HG03558 (cell line): ENCODE measurements at regions not wholly inside any gene's neighbourhood (a gene's known extent, or its start where the extent isn't known, plus 50 kb on each side); places are given as distances from the start of the nearest gene placed in this dataset.
"Not testable (repeated sequence)": the region's sequence is repeated elsewhere in the genome, so short reads cannot be mapped to it uniquely, and the experiment has no call there.

Source experiments
- ATAC-seq: cut with Tn5 transposase; IDR thresholded peaks from one replicate; pipeline ENCODE4 v1.9.1; 2021; ENCODE audit warnings: moderate number of reproducible peaks; ENCODE audit not compliant: unreplicated experiment; ENCODE audit errors: extremely low read depth

- not testable (repeated sequence) for ATAC-seq
Observed at GRCh38 chr4:19470001-19470400, 781.7 kb upstream of the SLIT2 start.

- no peak for ATAC-seq
Observed at GRCh38 chr4:19462117-19462516, 789.6 kb upstream of the SLIT2 start.

GRCh38 chr4:19455850-19456602, 795.7 kb upstream of the SLIT2 start:
- ATAC-seq: no peak

GRCh38 chr4:19455196-19455595, 796.5 kb upstream of the SLIT2 start:
- no peak for ATAC-seq

GRCh38 chr4:19438233-19438632, 813.5 kb upstream of the SLIT2 start:
- ATAC-seq: no peak

- ATAC-seq: no peak
Observed at GRCh38 chr4:19437008-19437407, 814.7 kb upstream of the SLIT2 start.

- ATAC-seq: no peak
Observed at GRCh38 chr4:19429684-19430083, 822.0 kb upstream of the SLIT2 start.

- no peak for ATAC-seq
Observed at GRCh38 chr4:19425146-19425545, 826.6 kb upstream of the SLIT2 start.

- no peak for ATAC-seq
Observed at GRCh38 chr4:19417256-19417655, 834.4 kb upstream of the SLIT2 start.

- ATAC-seq: no peak
Observed at GRCh38 chr4:19416146-19416545, 835.6 kb upstream of the SLIT2 start.

GRCh38 chr4:19408490-19408889, 843.2 kb upstream of the SLIT2 start:
- ATAC-seq: no peak

- ATAC-seq: no peak
Observed at GRCh38 chr4:19406789-19407188, 844.9 kb upstream of the SLIT2 start.

- no peak for ATAC-seq
Observed at GRCh38 chr4:19403786-19404370, 847.8 kb upstream of the SLIT2 start.

GRCh38 chr4:19402581-19403065, 849.1 kb upstream of the SLIT2 start:
- ATAC-seq: no peak

GRCh38 chr4:19401301-19402080, 850.2 kb upstream of the SLIT2 start:
- ATAC-seq: no peak

GRCh38 chr4:19400820-19401219, 850.9 kb upstream of the SLIT2 start:
- no peak for ATAC-seq

GRCh38 chr4:19399001-19399400, 852.7 kb upstream of the SLIT2 start:
- no peak for ATAC-seq

- ATAC-seq: no peak
Observed at GRCh38 chr4:19386786-19387185, 864.9 kb upstream of the SLIT2 start.

GRCh38 chr4:19382993-19383756, 868.5 kb upstream of the SLIT2 start:
- ATAC-seq: no peak

- ATAC-seq: no peak
Observed at GRCh38 chr4:19381068-19381467, 870.6 kb upstream of the SLIT2 start.
